ENCODE measurements at regions not wholly inside any gene's neighbourhood (a gene's known extent, or its start where the extent isn't known, plus 50 kb on each side); places are given as distances from the start of the nearest gene placed in this dataset.

DNA sequence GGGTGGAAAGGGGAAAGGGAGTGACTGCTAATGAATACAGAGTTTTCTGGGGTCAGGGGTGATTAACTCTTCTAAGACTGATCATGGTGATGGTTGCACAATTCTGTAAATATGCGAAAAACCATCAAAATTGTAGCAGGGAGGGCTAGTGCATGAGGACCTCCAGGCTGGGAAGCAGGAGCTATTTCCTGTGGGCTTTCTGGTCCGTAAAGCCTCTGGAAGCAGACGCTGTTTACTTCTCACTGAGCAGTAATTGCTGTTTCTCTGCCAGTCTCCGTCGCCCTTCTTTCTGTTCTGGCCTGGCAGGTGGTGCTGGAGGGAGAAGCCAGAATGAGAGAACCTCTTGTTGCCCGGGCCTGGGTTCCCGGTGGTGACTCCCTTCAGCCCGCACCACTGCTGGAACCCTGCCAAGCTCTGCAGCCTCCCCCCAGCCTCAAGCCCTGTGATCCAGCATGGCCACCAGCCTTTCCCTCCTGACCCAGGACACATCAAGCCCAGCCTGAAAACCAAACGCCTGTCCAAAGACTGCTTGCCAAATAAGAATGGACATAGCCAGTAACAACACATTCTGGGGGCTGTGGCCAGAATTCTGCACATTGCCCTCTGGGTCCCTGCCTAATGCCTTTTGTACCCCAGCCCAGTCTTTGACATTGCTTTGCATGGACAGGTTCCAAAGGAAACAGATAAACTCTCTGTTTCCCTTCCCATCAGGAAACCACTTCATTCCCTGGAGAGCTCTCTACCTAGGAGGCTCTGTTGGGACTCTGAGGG lies 201.0 kb upstream of the NAV2 start:
- Histone ChIP-seq H3K36me3 (ENCODE audit: control insufficient read depth in 1 of 2, insufficient read depth in 2 of 2, low read length in 2 of 2) (no peaks in the 10 kb centered on the region), H3K9me3 (ENCODE audit: control insufficient read depth in 1 of 2, low read length in 2 of 2) (no peaks in the 10 kb centered on the region), H3K9ac (ENCODE audit: low read depth in 1 of 2, low read length in 2 of 2) (no peak overlapping the region), H3K27me3 (ENCODE audit: control insufficient read depth in 1 of 2, insufficient read depth in 2 of 2, low read length in 2 of 2) (peaks cover 0 to 6% of the 10 kb centered on the region in 2 donors), H3K4me3 (ENCODE audit: low read depth in 1 of 2, low read length in 2 of 2) (no peak overlapping the region), H3K27ac (ENCODE audit: low read depth, low read length) (no peak overlapping the region), H3K4me1 (ENCODE audit: control insufficient read depth in 1 of 2, insufficient read depth in 2 of 2, low read length in 2 of 2) (peaks cover 14 to 15% of the 10 kb centered on the region in 2 donors)

DNA sequence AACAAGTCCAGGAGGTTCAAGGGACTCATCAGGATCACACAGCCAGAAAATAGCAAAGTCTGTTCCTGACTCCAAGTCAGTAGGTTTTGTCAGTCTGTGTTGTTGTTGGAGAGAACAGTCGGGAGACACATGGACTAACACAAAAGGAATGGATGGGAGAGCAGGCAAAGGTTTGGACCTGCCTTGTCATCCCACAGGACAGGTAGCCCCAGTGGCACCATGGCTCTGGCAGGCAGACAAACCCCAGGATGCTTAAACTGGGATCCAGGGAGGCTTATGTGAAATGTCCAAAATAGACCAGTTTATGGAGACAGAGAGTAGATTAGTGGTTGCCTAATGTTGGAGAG lies 201.6 kb upstream of the NAV2 start:
- Histone ChIP-seq H3K9ac (ENCODE audit: low read depth in 1 of 2, low read length in 2 of 2) (no peak overlapping the region), H3K9me3 (ENCODE audit: control insufficient read depth in 1 of 2, low read length in 2 of 2) (no peaks in the 10 kb centered on the region), H3K36me3 (ENCODE audit: control insufficient read depth in 1 of 2, insufficient read depth in 2 of 2, low read length in 2 of 2) (no peaks in the 10 kb centered on the region), H3K4me3 (ENCODE audit: low read depth in 1 of 2, low read length in 2 of 2) (no peak overlapping the region), H3K27ac (ENCODE audit: low read depth, low read length) (no peak overlapping the region), H3K27me3 (ENCODE audit: control insufficient read depth in 1 of 2, insufficient read depth in 2 of 2, low read length in 2 of 2) (peaks cover 0 to 6% of the 10 kb centered on the region in 2 donors), H3K4me1 (ENCODE audit: control insufficient read depth in 1 of 2, insufficient read depth in 2 of 2, low read length in 2 of 2) (peaks cover 14 to 15% of the 10 kb centered on the region in 2 donors)

- Histone ChIP-seq H3K9ac (ENCODE audit: low read depth in 1 of 2, low read length in 2 of 2) (no peak overlapping the region), H3K36me3 (ENCODE audit: control insufficient read depth in 1 of 2, insufficient read depth in 2 of 2, low read length in 2 of 2) (no peaks in the 10 kb centered on the region), H3K27me3 (ENCODE audit: control insufficient read depth in 1 of 2, insufficient read depth in 2 of 2, low read length in 2 of 2) (peaks cover 0 to 6% of the 10 kb centered on the region in 2 donors), H3K9me3 (ENCODE audit: control insufficient read depth in 1 of 2, low read length in 2 of 2) (no peaks in the 10 kb centered on the region), H3K4me3 (ENCODE audit: low read depth in 1 of 2, low read length in 2 of 2) (no peak overlapping the region), H3K27ac (ENCODE audit: low read depth, low read length) (no peak overlapping the region), H3K4me1 (ENCODE audit: control insufficient read depth in 1 of 2, insufficient read depth in 2 of 2, low read length in 2 of 2) (peaks cover 14 to 15% of the 10 kb centered on the region in 2 donors)
These were observed 202.2 kb upstream of the NAV2 start for GRCh38 chr11:19510468-19510867.

DNA sequence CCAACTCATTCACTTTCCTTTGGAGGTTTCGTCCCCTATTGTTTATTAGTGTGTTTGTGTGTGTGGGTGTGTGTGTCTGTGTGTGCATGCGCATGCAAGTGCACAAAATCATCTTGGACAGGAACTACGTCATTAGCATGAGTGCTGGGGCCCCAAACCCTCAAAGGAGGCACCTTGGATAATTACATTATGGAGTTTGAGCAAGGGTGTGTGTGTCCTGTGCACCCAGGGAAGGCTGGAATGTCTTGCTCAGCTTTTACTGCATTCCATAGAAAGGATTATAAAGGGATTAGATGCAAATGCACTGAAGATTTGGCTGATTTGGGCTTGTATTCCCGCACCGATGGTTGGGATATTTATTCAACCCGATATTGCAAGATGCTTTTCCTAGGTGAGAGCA lies 203.4 kb upstream of the NAV2 start:
- Histone ChIP-seq H3K9ac (ENCODE audit: low read depth in 1 of 2, low read length in 2 of 2) (no peak overlapping the region), H3K36me3 (ENCODE audit: control insufficient read depth in 1 of 2, insufficient read depth in 2 of 2, low read length in 2 of 2) (no peaks in the 10 kb centered on the region), H3K9me3 (ENCODE audit: control insufficient read depth in 1 of 2, low read length in 2 of 2) (no peaks in the 10 kb centered on the region), H3K27me3 (ENCODE audit: control insufficient read depth in 1 of 2, insufficient read depth in 2 of 2, low read length in 2 of 2) (peaks cover 0 to 6% of the 10 kb centered on the region in 2 donors), H3K27ac (ENCODE audit: low read depth, low read length) (no peak overlapping the region), H3K4me1 (ENCODE audit: control insufficient read depth in 1 of 2, insufficient read depth in 2 of 2, low read length in 2 of 2) (peaks cover 14 to 15% of the 10 kb centered on the region in 2 donors), H3K4me3 (ENCODE audit: low read depth in 1 of 2, low read length in 2 of 2) (no peak overlapping the region)

DNA sequence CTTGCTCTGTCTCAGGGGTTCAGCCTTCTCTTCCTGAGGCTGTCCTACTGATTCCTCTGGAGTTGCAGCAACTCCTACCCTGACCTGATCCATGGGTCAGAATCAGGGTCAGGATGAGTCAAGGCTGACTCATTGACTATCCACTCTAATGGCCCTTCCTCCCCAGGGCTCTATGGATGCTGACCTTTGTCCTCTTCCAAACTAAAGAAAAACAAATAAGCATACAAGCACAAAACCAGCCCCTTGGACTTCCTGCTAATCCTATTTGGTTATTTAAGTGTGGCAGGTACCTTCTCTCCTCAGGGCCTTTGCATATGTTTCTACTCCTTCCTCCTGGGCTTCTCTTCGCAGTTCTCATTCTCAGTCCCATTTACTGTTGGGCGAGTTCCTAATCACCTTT lies 204.5 kb upstream of the NAV2 start:
- Histone ChIP-seq H3K9me3 (ENCODE audit: control insufficient read depth in 1 of 2, low read length in 2 of 2) (no peaks in the 10 kb centered on the region), H3K36me3 (ENCODE audit: control insufficient read depth in 1 of 2, insufficient read depth in 2 of 2, low read length in 2 of 2) (no peaks in the 10 kb centered on the region), H3K4me1 (ENCODE audit: control insufficient read depth in 1 of 2, insufficient read depth in 2 of 2, low read length in 2 of 2) (peaks cover 14 to 15% of the 10 kb centered on the region in 2 donors), H3K9ac (ENCODE audit: low read depth in 1 of 2, low read length in 2 of 2) (no peak overlapping the region), H3K27ac (ENCODE audit: low read depth, low read length) (no peak overlapping the region), H3K4me3 (ENCODE audit: low read depth in 1 of 2, low read length in 2 of 2) (no peak overlapping the region), H3K27me3 (ENCODE audit: control insufficient read depth in 1 of 2, insufficient read depth in 2 of 2, low read length in 2 of 2) (peaks cover 0 to 6% of the 10 kb centered on the region in 2 donors)

DNA sequence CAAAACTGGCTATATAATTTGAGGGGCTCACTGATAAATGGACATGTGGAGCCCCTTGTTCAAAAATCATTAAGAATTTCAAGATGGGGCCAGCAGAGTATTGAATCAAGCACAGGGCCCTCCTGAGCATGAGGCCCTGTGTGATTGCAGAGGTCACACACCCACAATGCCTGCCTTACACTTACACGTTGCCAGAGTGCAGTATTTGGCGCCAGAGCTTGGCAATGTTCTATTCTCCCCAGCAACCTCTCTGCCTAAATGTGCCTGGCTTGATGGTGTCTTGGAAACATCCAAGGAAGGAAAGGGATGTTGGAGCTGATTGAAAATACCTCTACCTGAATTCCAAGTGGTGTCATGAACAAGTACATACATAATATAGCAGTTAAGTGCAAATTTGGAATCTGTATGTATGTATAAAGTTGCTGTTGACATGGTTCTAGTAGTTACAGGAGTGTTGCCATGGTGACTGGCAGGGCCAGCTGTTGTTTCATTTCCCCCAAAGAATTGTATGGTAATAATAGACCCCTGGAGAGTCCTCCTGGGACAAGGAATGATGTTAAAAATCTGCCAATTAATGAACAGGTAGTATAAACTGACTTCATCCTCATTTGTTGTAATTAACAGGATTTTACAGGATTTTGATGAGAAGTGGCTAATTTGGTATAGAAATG lies 205.7 kb upstream of the NAV2 start:
- Histone ChIP-seq H3K36me3 (ENCODE audit: control insufficient read depth in 1 of 2, insufficient read depth in 2 of 2, low read length in 2 of 2) (no peaks in the 10 kb centered on the region), H3K9ac (ENCODE audit: low read depth in 1 of 2, low read length in 2 of 2) (no peak overlapping the region), H3K27ac (ENCODE audit: low read depth, low read length) (no peak overlapping the region), H3K4me3 (ENCODE audit: low read depth in 1 of 2, low read length in 2 of 2) (no peak overlapping the region), H3K4me1 (ENCODE audit: control insufficient read depth in 1 of 2, insufficient read depth in 2 of 2, low read length in 2 of 2) (peaks cover 10 to 11% of the 10 kb centered on the region in 2 donors), H3K9me3 (ENCODE audit: control insufficient read depth in 1 of 2, low read length in 2 of 2) (no peaks in the 10 kb centered on the region), H3K27me3 (ENCODE audit: control insufficient read depth in 1 of 2, insufficient read depth in 2 of 2, low read length in 2 of 2) (peaks cover 0 to 6% of the 10 kb centered on the region in 2 donors)

DNA sequence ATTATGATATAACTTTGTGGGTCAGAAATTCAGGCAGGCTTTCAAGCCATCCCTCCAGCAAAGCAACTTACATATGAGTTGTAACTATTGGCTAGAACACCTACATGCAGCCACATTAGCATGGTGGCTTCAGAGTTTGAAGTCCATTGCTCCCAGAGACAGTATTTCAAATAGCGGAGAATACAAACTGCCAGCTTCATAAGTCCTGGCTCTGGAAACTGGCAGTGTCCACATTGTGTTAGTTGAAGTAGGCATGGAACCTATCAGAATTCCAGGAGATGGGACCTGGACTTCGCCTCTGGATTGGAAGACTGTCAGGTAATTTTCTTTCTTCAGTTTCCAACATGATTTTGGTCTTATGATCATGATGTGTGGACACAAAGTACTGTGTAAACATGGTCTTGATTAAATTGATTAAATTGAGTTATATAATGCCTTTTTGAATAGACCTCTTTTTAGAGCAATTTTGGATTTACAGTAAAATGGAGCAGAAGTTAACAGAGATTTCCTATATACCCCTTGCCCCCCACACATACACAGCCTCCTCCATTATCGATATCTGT lies 209.9 kb upstream of the NAV2 start:
- no peaks in the 10 kb centered on the region for H3K36me3 ChIP-seq (ENCODE audit: control insufficient read depth in 1 of 2, insufficient read depth in 2 of 2, low read length in 2 of 2)
- H3K9ac ChIP-seq (ENCODE audit: low read depth in 1 of 2, low read length in 2 of 2), result no peak overlapping the region
- H3K4me1 ChIP-seq (ENCODE audit: control insufficient read depth in 1 of 2, insufficient read depth in 2 of 2, low read length in 2 of 2), result no peaks in the 10 kb centered on the region
- no peaks in the 10 kb centered on the region for H3K27me3 ChIP-seq (ENCODE audit: control insufficient read depth in 1 of 2, insufficient read depth in 2 of 2, low read length in 2 of 2)
- H3K4me3 ChIP-seq (ENCODE audit: low read depth in 1 of 2, low read length in 2 of 2), result no peak overlapping the region
- H3K9me3 ChIP-seq (ENCODE audit: control insufficient read depth in 1 of 2, low read length in 2 of 2), result no peaks in the 10 kb centered on the region
- no peak overlapping the region for H3K27ac ChIP-seq (ENCODE audit: low read depth, low read length)

- Histone ChIP-seq H3K4me3 (ENCODE audit: low read depth in 1 of 2, low read length in 2 of 2) (no peak overlapping the region), H3K4me1 (ENCODE audit: control insufficient read depth in 1 of 2, insufficient read depth in 2 of 2, low read length in 2 of 2) (no peaks in the 10 kb centered on the region), H3K9me3 (ENCODE audit: control insufficient read depth in 1 of 2, low read length in 2 of 2) (no peaks in the 10 kb centered on the region), H3K27me3 (ENCODE audit: control insufficient read depth in 1 of 2, insufficient read depth in 2 of 2, low read length in 2 of 2) (no peaks in the 10 kb centered on the region), H3K9ac (ENCODE audit: low read depth in 1 of 2, low read length in 2 of 2) (no peak overlapping the region), H3K27ac (ENCODE audit: low read depth, low read length) (no peak overlapping the region), H3K36me3 (ENCODE audit: control insufficient read depth in 1 of 2, insufficient read depth in 2 of 2, low read length in 2 of 2) (no peaks in the 10 kb centered on the region)
These were observed 211.0 kb upstream of the NAV2 start for GRCh38 chr11:19501631-19502030.

DNA sequence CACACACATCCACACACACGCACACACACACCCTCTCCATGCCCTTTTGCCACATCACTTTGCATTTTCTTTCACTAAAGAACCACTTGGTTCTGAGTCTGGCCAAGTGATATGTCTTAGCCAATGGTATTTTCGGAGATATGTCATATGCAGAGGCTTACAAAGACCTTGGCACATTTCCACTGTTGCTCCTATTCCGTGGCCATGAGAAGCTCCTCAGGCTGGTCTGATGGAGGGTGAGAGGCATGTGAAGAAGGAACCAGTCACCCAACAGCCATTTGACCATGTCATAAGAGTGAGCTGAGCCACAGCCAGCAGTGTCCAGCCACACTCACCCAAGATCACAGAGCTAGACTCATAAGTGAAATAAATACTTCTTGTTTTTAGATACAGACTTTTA lies 212.6 kb upstream of the NAV2 start:
- Histone ChIP-seq H3K9ac (ENCODE audit: low read depth in 1 of 2, low read length in 2 of 2) (no peak overlapping the region), H3K27me3 (ENCODE audit: control insufficient read depth in 1 of 2, insufficient read depth in 2 of 2, low read length in 2 of 2) (no peaks in the 10 kb centered on the region), H3K4me1 (ENCODE audit: control insufficient read depth in 1 of 2, insufficient read depth in 2 of 2, low read length in 2 of 2) (no peaks in the 10 kb centered on the region), H3K36me3 (ENCODE audit: control insufficient read depth in 1 of 2, insufficient read depth in 2 of 2, low read length in 2 of 2) (no peaks in the 10 kb centered on the region), H3K9me3 (ENCODE audit: control insufficient read depth in 1 of 2, low read length in 2 of 2) (no peaks in the 10 kb centered on the region), H3K27ac (ENCODE audit: low read depth, low read length) (no peak overlapping the region), H3K4me3 (ENCODE audit: low read depth in 1 of 2, low read length in 2 of 2) (no peak overlapping the region)

DNA sequence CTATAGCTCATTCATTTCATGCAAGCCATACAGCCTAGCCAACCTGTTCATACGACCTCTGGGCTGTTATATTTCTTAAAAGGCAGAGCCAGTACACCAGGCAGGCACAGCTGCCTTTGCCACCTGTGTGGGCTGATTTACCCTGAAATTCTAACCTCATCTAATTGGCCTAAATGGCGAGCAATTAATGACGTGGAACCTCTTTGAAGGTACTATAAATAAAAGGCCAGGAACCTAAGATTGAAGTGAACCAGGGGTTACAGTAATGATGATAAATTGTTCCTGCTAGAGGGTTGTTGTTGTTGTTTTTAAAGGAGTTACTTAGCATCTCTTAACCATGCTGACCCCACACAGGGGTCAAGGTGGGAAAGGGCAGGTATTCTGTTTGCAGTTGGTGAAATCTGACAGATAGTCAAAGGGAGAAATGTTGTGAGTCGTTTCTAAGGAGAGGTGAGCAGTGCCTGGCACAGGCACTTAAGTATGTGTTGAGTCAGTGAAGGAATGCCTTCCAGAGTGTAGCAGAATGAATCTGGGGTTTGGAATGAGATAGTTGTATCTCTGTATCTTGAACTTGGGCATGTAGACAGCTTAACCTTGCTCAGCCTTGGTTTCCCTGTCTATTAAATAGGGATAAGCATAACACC lies 213.5 kb upstream of the NAV2 start:
- Histone ChIP-seq H3K27ac (ENCODE audit: low read depth, low read length) (no peak overlapping the region), H3K9ac (ENCODE audit: low read depth in 1 of 2, low read length in 2 of 2) (no peak overlapping the region)

More for the DNA sequence above, 213.5 kb upstream of the NAV2 start:
- Histone ChIP-seq H3K4me3 (ENCODE audit: low read depth in 1 of 2, low read length in 2 of 2) (no peak overlapping the region), H3K4me1 (ENCODE audit: control insufficient read depth in 1 of 2, insufficient read depth in 2 of 2, low read length in 2 of 2) (no peaks in the 10 kb centered on the region), H3K36me3 (ENCODE audit: control insufficient read depth in 1 of 2, insufficient read depth in 2 of 2, low read length in 2 of 2) (no peaks in the 10 kb centered on the region), H3K27me3 (ENCODE audit: control insufficient read depth in 1 of 2, insufficient read depth in 2 of 2, low read length in 2 of 2) (no peaks in the 10 kb centered on the region), H3K9me3 (ENCODE audit: control insufficient read depth in 1 of 2, low read length in 2 of 2) (no peaks in the 10 kb centered on the region)

Measured in duodenal mucosa (tissue), 2 donors.